ENCODE measurements at regions not wholly inside any gene's neighbourhood (a gene's known extent, or its start where the extent isn't known, plus 50 kb on each side); places are given as distances from the start of the nearest gene placed in this dataset.

- no peak for TF ChIP-seq MAX (IDR thresholded peaks at IDR 0.05; ENCODE audit: low read depth, low read length)
- no peak for TF ChIP-seq CTCF (IDR thresholded peaks at IDR 0.05; ENCODE audit: low read depth, low read length)
Measured at GRCh38 chr4:130183766-130184165, 1087.8 kb downstream of the C4orf33 start.
